Common myeloid progenitor, CD34-positive (primary cell): ENCODE measurements at regions not wholly inside any gene's neighbourhood (a gene's known extent, or its start where the extent isn't known, plus 50 kb on each side); places are given as distances from the start of the nearest gene placed in this dataset.

Experiments
- CTCF ChIA-PET: fragments of 350-600 bp; sonication (Branson Sonifier 250); formaldehyde crosslinking; loops from one replicate; lab custom pipeline; 2021; ENCODE audit warnings: antibody characterized with exemption; lab: Charles Lee
- POLR2A ChIA-PET: fragments of 350-600 bp; sonication (Branson Sonifier 250); formaldehyde crosslinking; loops from one replicate; lab custom pipeline; 2021; ENCODE audit warnings: antibody characterized with exemption; lab: Charles Lee
- DNase-seq, 3 donors: peaks; one replicate each; pipeline versions ENCODE4 v3.0.0 to v3.0.0-alpha.2; 2013
- H3K27ac ChIP-seq, 2 experiments: 1 replicate in 1 of 2; 2 replicates in 1 of 2; pipeline ENCODE4 v1.7.0; 2013; ENCODE audit warnings: inconsistent platforms in 2 of 2, low read length in 2 of 2, mild to moderate bottlenecking in 2 of 2, low read depth in 1 of 2, moderate library complexity in 1 of 2; ENCODE audit not compliant: severe bottlenecking in 2 of 2, insufficient read depth in 1 of 2, poor library complexity in 1 of 2
- H3K27me3 ChIP-seq, 5 experiments: replicated peaks in 2 of 5; 1 replicate in 3 of 5; 2 replicates in 2 of 5; pipeline versions ENCODE4 v1.6.1 to v1.7.0; 2013; ENCODE audit warnings: low read length in 4 of 5, mild to moderate bottlenecking in 2 of 5, moderate library complexity in 2 of 5, inconsistent platforms in 1 of 5; ENCODE audit not compliant: insufficient read depth in 5 of 5, control insufficient read depth in 4 of 5
- H3K36me3 ChIP-seq, 4 experiments: 1 replicate in 2 of 4; 2 replicates in 2 of 4; pipeline versions ENCODE4 v1.6.1 to v1.7.0; 2013; ENCODE audit warnings: low read length in 3 of 4, control low read depth in 1 of 4, mild to moderate bottlenecking in 1 of 4; ENCODE audit not compliant: control insufficient read depth in 4 of 4, insufficient read depth in 4 of 4
- H3K4me1 ChIP-seq, 4 experiments: 1 replicate in 3 of 4; 2 replicates in 1 of 4; pipeline versions ENCODE4 v1.6.1 to v1.7.1; 2013; ENCODE audit warnings: low read length in 3 of 4, mild to moderate bottlenecking in 3 of 4, control low read depth in 1 of 4, inconsistent platforms in 1 of 4, moderate library complexity in 1 of 4; ENCODE audit not compliant: control insufficient read depth in 4 of 4, insufficient read depth in 4 of 4; ENCODE audit errors: control extremely low read depth in 1 of 4
- H3K4me3 ChIP-seq, 7 experiments: 1 replicate in 4 of 7; 2 replicates in 3 of 7; pipeline versions ENCODE4 v1.5.1 to v1.7.0; 2013; ENCODE audit warnings: mild to moderate bottlenecking in 7 of 7, low read length in 6 of 7, moderate library complexity in 6 of 7, inconsistent platforms in 2 of 7, low read depth in 2 of 7, control low read depth in 1 of 7; ENCODE audit not compliant: insufficient read depth in 4 of 7, control insufficient read depth in 1 of 7; ENCODE audit errors: extremely low read depth in 1 of 7
- H3K9me3 ChIP-seq, 5 experiments: 1 replicate in 4 of 5; 2 replicates in 1 of 5; pipeline versions ENCODE4 v1.6.1 to v1.7.1; 2013; ENCODE audit warnings: low read length in 4 of 5, mild to moderate bottlenecking in 2 of 5, inconsistent platforms in 1 of 5, low read depth in 1 of 5, moderate library complexity in 1 of 5; ENCODE audit not compliant: control insufficient read depth in 4 of 5, insufficient read depth in 2 of 5; ENCODE audit errors: control extremely low read depth in 1 of 5
- WGBS: methylation state at CpG from one replicate; pipeline ENCODE4 v1.1.5; 2013; ENCODE audit not compliant: insufficient coverage; 5-methylcytosine and 5-hydroxymethylcytosine counted together

DNA sequence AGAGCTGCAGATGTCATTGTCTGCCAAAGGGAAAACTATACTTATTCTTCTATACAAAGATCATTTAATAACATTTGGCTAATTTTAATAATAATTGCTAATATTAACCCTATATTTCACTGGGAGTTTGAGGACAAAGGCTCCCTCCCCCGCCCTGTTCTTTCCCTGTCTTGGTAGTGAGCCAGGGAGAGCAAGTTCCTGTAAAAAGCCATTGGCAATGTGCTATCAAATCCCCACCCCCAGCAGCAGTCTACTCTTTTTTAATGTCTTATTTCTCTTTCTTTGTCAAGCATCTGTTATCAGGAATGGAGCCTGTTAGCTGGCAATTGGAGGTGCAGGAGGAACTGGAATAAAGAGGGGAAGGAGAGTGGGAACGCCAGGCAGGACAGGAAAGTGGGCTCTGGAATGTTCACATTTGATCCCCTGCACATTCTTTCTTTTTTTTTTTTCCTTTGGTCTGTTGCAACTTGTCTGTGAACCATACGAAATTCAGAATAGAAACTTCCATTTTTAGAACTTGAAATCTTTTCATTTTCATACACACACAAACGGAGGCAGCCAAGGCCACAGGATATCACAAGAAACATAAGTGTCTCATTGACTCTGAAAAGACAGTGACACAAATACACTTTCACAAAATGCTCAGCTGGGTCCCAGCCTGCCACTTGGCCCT lies 664.8 kb upstream of the ZNF608 start:
- Histone ChIP-seq H3K27ac (no peak overlapping the region), H3K9me3 (peaks cover 0 to under 1% (median 0%) of the 10 kb centered on the region in 5 experiments), H3K4me3 (no peak overlapping the region), H3K4me1 (peaks cover 4 to 30% (median 20%) of the 10 kb centered on the region in 4 experiments), H3K27me3 (no peaks in the 10 kb centered on the region), H3K36me3 (no peaks in the 10 kb centered on the region)
- DNase-seq: peak in 1 of 3 donors; percentile 36
- 20% methylated on average over 2 of the region's 4 CpGs for WGBS
- CTCF ChIA-PET: no interaction called here
- POLR2A ChIA-PET: no interaction called here

DNA sequence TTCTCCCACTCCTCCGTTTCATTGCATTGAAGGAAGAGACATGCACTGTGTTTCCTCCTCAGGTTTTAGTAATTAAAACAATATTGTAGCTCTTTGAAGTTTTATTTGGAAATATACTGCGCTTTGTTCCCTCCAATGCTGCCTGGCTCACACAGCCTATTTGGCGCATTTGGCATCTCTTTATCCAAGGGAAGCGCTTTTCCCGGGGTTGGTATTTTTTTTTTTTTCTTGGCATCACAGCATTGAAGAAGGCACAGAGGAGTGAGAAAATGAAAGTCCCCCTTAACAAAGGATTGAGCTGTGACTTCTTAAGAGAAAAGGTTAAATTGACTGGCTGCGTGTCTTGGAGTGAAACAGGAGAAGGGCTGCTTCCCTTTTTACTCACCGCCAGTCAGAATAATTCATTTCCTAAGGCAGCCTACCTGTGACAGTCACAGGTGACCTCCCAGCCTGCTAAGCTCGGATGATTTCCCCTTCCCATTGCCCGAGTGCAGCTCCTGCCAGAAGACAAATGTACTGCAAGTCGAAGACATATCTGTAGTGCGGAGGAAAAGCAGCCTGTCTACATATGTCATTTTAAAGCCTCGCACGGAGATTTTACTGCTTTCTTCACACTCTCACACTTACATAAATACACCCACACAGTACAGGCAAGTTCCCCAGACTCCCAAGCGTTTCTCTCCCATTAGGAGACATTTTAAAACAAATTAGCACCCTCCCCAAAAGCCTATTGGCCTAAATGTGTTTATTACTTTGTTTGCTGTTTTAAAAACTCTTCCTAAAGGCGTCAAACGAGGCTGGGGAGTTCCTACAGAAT lies 665.5 kb upstream of the ZNF608 start:
- Histone ChIP-seq H3K27ac (no peak overlapping the region), H3K9me3 (no peaks in the 10 kb centered on the region), H3K4me1 (peaks cover 4 to 30% (median 20%) of the 10 kb centered on the region in 4 experiments), H3K4me3 (peak overlapping the region in 1 of 7 experiments; percentile 33), H3K36me3 (no peaks in the 10 kb centered on the region), H3K27me3 (no peaks in the 10 kb centered on the region)
- CTCF ChIA-PET: no interaction called here
- DNase-seq: peak in 1 of 3 donors; percentile 37
- 76% methylated on average over 7 of the region's 16 CpGs for WGBS
- POLR2A ChIA-PET: interaction anchor here (0.6 kb wide), 1 partner anchor 271 kb away, joined by 3 read pairs; no protein-coding TSS in a partner anchor

DNA sequence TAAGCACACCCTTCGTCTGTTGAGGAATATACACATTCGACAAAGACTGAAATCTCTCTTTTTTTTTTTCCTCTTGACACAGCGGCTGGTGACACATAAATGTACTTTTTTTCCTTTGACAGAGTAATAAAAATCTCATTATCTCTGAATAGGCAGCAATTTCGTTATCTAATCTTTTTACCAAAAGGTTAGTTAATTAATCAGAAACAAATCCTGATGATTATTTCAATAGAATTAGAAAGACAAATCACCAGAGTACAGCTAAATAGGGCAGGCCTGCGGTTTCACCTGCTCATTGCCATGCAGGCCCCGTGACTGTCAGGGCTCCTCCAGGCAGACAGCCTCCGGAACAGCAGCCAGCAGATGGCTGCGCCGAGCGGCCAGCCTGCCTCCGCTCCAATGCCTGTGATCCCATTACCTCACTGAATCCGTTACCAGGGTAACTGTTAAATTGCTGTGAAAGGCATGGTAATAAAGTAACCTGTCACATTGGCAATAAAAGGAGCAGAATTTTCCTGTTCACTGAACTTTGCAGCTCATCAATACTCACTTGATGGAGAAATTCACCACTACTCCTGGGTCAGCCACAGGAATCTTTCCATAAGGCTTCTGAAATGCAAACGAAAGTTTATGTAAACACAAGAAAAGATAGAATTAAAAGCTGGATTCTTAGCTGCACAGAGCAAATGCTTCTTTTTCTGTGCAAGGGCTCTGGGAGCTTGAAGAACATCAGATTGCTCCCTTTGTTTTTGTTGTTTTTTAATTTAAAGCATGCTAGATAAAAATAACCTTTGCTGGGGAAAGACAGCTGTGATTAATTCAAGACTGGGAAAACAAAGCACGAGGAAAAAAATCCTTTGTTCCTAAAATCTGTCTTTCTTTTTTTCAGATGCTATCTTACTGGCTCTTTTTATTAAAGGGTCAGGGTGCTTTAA lies 666.4 kb upstream of the ZNF608 start:
- Histone ChIP-seq H3K9me3 (no peaks in the 10 kb centered on the region), H3K27ac (no peak overlapping the region), H3K4me3 (peak overlapping the region in 1 of 7 experiments; percentile 19), H3K27me3 (no peaks in the 10 kb centered on the region), H3K36me3 (no peaks in the 10 kb centered on the region), H3K4me1 (peaks cover 4 to 30% (median 20%) of the 10 kb centered on the region in 4 experiments)
- peak; percentile 58 to 94 (median 88) for DNase-seq
- 41% methylated on average over 7 of the region's 14 CpGs for WGBS
- POLR2A ChIA-PET: interaction anchor here (0.6 kb wide), 1 partner anchor 270 kb away, joined by 3 read pairs; no protein-coding TSS in a partner anchor
- CTCF ChIA-PET: no interaction called here

DNA sequence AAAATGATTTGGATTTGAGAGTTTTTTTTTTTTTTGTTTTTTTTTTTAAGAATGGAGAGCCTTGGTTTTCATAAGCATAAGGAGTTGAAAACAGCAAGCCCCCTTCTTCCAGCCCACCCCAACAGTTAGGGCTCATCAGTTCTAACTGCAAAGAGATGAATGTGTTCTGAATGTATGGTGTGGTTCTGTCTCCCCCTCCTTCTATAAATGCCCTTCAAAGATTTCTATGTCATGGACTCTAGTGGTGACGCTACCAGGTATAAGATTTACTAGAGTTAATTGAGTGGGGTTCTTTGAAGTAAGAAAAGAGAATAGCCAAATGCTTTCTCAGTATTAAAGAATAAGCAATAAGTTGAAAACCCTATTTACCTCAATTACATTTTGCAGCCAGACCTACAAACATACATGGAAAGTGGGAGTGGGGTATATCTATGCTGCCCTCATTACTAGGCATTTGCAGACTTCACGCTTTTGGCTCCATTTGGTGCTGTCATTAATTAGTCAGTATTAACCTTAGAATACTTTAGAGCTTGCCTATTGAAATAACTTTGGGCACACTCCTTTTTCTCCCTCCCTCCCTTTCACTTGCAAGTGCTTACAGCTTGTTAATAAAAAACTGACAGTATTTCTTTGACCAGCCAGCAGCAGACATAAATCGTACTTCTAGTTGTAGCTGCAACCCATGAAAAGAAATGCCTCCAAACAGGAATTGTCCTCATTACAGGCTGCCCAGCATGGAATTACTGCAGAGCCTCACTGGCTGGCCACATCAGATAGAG lies 667.2 kb upstream of the ZNF608 start:
- ChIA-PET POLR2A (no interaction called here), CTCF (no interaction called here)
- H3K36me3 ChIP-seq: no peaks in the 10 kb centered on the region
- no peak for DNase-seq
- no peak overlapping the region for H3K4me3 ChIP-seq
- peaks cover 4 to 25% (median 19%) of the 10 kb centered on the region in 4 experiments for H3K4me1 ChIP-seq
- H3K9me3 ChIP-seq: no peaks in the 10 kb centered on the region
- no peaks in the 10 kb centered on the region for H3K27me3 ChIP-seq
- no peak overlapping the region for H3K27ac ChIP-seq
- WGBS: 100% methylated on average over 1 of the region's 3 CpGs

DNA sequence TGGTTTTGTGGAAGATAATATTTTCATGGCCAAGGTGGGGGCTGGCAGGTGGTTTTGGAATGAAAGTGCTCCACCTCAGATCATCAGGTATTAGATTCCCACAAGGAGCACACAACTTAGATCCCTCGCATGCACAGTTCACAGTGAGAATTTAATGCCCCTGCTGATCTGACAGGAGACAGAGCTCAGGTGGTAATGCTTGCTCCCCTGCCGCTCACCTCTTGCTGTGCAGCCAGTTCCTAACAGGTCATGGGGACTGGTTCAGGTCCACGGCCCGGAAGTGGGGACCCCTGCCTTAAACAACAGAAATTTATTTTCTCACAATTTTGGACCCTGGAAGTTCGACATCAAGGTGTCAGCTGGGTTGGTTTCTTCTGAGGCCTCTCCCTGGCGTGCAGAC lies 668.7 kb upstream of the ZNF608 start:
- CTCF ChIA-PET: no interaction called here
- WGBS: 95% methylated on average over 4 of the region's 6 CpGs

DNA sequence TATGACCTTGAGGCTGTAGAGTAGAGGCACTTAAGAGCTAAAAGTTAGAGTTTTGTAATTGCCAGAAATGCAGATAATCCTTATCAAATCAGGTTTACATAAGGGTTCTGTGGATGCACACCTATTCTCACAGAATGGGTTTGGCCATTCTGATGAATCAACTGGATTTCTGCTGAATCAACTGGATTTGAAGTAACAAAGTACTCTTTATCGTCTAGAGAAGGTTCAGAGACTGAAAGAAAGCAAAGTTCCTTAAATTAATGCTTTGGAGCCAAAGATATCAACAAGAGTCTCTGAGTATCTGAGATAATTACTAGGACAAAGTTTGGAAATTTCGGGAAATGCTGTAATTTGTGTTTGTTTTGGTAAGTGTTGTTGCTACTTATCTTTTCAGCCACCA lies 669.6 kb upstream of the ZNF608 start:
- Histone ChIP-seq H3K4me1 (peaks cover 4 to 19% (median 15%) of the 10 kb centered on the region in 4 experiments), H3K4me3 (no peak overlapping the region), H3K9me3 (no peaks in the 10 kb centered on the region), H3K36me3 (no peaks in the 10 kb centered on the region), H3K27me3 (no peaks in the 10 kb centered on the region), H3K27ac (no peak overlapping the region)
- POLR2A ChIA-PET: no interaction called here
- CTCF ChIA-PET: no interaction called here
- WGBS: 92% methylated on average over 1 of the region's 2 CpGs
- DNase-seq: no peak

More for the DNA sequence above, 668.7 kb upstream of the ZNF608 start:
- H3K4me3 ChIP-seq: no peak overlapping the region
- no peaks in the 10 kb centered on the region for H3K27me3 ChIP-seq
- H3K36me3 ChIP-seq: no peaks in the 10 kb centered on the region
- no peak for DNase-seq
- POLR2A ChIA-PET: no interaction called here
- H3K27ac ChIP-seq: no peak overlapping the region
- peaks cover 4 to 21% (median 17%) of the 10 kb centered on the region in 4 experiments for H3K4me1 ChIP-seq
- no peaks in the 10 kb centered on the region for H3K9me3 ChIP-seq
